NOMO-1 treated with DMSO at 0.1 percent for 48 hours (cell line): ENCODE measurements at regions not wholly inside any gene's neighbourhood (a gene's known extent, or its start where the extent isn't known, plus 50 kb on each side); places are given as distances from the start of the nearest gene placed in this dataset.

Source experiments
- DNase-seq: peaks from one replicate; lab custom pipeline; 2025; ENCODE audit not compliant: unreplicated experiment; lab: John Stamatoyannopoulos, UW

DNA sequence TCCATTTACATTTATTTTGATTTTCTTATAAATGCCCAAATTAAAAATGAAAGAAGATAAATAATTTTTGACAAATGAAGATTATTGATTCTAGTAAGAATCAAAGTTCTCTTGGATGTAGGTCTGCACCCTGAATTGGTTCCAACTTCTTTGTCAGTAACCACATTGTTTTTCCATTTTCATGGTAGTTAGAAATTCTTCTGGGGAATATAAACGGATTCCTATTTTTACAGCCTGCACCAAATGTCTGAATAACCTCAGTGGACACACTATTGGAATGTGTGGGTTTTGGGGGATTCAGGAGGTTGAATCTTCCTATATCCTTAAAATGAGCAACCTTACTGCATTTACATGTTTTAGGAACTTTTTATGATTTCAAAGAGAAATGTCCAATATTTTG lies 1085.3 kb upstream of the MAP3K7 start:
- no peak for DNase-seq

DNA sequence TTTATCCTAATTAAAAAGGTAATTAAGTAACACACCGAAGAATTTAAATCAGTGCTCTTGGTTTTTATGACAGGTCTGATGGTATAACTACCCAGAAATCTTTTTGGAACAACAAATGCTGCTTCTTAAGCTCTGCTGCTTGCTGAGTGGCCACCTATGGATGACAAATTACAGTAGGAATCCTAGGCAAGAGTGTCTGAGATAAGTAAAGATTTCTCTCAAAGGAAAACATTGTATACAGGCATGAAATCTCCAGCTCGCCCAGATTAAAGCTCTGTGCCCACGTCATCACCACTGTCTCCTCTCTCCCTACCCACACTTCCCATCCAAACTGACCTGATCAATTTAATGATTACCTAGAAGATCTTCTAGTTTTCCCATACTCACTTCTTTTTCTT lies 1083.0 kb upstream of the MAP3K7 start:
- DNase-seq, result no peak

DNA sequence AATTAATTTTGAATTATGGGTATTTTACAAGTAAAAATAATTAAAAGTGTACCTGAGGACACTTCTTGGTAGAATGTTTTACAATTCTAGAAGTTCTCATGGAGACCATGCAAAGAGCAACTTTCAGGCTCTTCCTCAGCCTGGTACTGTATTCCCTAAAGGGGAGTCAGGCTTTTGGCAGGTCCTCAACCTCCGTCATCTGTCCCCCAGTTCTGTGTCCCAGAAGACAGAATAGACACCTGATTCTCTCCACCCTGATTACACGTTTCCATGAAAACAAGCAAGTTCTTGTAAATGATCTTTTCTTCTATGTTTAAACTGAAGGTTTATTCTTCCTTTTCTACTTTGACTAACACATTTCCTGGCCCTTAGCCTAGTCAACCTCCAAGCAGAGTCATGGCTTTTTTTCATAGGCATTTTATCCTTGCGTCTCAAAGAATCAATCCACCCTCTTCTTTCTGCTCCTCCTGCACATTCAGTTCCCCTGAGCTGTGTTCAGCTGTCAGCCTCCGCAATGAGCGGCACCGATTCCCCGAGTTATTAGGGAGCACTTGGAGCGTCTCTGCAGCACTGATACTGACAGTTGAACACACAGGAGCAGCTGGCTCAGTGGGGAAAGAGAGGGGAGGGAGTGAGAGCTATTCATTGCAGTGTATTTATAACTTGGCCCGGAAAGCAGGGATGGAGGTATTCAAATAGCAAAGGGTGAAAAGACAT lies 1082.4 kb upstream of the MAP3K7 start:
- DNase-seq, result no peak

DNA sequence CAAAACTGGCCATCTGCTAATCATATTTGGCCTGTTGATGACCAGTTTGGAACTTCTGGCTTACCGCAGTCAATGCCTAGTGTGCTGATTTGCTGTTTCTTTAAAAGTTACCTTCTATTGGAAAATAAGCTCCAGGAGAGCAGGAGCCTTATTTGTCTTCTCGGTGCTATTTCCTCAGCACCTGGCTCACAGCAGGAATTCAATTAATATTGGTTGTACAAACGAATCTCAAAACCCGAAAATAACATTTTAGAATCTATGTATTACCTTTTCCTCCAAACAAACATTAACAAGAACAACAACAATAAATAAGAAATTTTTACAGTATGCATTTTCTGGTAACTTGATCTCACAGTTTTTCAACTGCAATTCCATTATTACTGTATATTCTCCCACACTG lies 1080.7 kb upstream of the MAP3K7 start:
- DNase-seq, result no peak

DNA sequence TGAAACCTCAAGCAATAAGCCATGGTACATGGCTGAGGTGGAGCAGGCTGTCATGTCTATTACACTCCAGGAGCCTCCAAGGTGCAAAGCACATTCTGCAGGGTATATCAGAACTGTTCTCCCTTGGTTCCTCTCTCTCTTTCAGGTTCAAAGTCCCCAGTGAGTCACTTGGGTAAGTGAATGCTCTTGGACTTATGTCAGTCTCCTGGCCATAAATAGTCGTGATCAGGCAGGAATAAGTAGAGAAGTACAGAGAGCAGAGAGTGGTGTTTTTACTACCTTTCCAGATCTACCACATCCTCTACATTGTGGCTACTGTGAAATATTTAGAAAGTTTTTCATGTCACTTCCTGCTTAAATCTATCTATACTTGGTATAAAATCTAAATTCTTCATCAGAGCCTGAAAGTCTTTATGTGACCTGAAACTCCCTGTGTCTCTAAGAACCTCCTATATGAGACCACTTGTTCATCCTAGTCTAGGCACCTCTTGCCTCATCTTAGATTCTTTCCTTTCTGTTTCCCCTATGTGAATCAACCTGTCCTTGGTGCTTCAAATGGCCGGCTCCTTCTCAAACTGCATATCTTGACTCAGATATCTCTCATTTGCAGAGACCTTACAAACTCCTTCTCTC lies 1077.6 kb upstream of the MAP3K7 start:
- DNase-seq, result peak; percentile 19

DNA sequence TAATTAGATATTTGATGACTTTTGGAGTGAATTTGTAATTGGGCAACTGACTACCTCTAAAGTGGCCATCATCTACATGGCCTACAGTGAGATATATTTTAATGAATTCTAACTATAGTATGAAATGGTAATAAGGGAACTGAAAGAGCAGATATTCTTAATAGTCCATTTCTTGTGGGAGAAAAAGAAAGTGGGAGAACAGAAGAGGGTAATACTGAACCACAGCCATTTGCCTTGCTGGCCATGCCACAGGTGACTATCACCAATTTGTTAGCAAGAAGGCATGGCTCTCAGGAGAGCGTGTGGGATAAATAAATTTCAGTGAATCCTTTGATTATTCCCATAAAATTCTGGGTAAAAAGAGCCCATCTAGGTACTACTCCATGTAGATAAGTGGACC lies 1074.0 kb upstream of the MAP3K7 start:
- DNase-seq, result no peak

DNA sequence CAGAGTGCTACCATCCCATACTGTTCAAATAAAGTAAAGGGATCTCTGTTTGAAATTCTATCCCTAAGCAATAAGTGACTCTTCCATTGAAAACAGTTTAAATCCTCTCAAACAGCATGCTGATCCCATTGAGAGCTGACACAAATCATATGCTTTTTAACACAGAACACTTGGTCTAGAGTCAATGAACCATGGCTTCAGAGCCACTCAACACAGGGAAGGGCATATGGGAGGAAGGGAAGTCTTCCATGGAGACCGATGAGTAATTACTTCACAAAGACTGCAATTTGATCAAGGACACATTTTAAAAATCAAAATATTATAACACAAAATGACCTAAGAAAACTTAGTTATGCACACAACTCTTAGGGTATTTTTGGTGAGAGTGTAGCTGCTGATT lies 1073.0 kb upstream of the MAP3K7 start:
- DNase-seq, result no peak

DNA sequence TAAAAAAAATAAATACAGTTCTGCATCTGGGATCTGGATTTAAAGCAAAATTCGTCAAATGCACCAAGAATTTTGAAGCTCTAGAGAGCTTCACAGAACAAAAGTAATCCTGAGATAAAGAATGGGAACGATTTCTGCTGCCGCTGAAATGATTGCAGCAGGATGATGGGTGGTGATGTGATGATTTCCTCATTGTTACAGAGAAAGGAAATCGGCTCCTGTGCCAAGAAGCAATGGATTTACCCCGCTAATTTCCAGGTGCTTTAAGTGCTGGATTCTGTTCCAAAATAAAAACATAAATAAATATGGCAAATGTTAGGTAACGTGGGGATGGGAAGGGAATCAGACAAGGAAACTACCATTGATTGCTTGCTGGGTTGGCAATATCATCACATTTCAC lies 1067.9 kb upstream of the MAP3K7 start:
- DNase-seq, result no peak

DNA sequence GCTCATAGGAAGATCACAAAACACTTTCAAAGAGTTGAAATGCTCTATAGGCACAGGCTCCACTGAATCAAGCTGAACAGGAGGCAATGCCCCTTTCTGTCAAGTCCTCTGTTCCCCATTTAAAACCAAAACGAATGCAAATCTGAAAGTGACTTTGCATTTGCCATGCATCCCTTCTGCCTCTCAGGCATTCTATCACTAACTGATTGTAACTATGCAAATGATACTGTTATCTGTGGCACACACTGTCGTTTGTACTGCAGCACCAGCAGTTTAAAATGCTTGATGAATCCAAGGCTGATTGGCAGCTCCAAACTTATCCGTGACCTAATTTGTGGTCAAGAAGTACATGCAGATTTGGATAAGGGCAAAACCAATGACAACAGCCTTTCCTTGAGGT lies 1067.5 kb upstream of the MAP3K7 start:
- no peak for DNase-seq

DNA sequence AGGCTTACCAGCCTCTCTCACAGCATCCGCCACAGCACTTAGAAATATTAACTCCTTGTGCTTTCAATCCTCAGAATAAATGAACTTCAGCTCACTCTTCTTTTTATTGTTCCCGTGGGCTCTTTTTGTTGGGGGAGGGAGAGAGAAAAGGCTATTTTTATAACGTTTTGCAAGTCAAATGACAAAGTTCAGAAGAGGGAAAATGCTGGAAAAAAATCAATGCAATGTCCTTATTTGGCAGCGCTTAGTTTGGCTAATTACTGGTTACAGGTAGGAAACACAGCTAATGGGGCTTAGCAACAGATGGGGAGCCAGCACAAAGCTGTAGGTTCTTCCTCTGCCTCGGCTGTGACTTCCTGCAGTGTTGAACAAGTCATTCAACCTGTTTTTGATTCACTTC lies 1067.0 kb upstream of the MAP3K7 start:
- no peak for DNase-seq

DNA sequence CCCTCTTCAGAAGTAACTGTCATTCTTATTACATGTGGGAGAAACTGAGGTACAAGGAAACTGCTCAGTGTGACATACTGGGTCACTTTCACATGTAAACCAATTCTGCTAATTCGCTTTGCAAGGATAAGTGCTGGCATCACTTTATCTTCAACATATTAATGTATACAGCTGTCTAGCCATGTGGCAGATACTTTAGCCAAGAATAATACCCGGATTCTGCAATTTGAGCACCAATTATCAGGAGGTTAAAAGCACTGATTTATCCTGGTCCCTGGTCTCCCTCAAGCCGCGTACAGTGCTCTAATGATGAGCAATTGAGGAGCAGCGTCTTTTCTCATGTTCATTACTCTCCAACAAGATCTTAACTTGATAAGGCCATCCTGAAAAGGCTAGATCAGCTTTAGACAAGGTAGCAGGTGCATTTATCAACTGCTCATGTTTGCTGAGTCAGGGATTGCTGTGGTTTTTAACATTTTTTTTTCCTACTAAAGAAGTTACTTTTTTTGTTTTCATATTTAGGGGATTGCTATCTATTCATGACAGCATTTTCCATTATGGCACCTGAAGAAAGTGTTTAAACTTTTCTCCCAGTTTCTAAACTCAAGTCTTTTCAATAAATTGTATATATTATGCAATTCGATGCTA lies 1066.3 kb upstream of the MAP3K7 start:
- DNase-seq, result no peak

DNA sequence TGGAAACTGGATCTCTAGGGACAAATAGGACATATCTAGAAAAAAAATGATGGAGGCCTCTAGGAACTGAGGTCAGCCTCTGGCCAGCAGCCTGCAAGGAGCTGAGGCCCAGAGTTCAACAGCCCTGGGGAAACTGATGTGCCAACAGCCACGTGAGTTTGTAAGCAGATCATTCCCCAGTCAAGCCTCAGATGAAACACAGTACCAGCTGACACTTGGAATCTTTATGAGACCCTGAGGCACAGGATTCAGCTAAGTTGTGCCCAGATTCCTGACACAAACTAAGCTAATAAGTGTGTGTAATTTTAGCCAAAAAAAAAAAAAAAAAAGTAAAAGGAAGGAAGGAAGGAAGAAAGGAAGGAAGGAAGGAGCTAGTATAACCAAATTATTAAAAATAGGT lies 1059.8 kb upstream of the MAP3K7 start:
- no peak for DNase-seq

DNA sequence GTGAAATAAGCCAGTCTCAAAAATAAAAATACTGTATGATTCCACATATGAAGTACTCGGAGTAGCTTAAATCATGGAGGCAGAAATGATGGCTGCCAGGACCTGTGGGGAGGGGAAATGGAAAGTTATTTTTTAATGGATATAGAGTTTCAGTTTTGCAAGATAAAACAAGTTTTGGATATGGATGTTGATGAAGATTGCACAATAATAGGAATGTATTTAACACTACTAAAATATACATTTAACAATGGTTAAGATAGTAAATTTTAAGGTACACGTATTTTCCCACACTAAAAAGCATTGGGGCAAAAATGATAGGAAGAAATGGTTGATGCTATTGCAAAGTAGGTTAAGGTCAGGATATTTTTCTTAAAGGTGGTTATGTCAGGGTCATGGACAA lies 1058.9 kb upstream of the MAP3K7 start:
- DNase-seq, result no peak

DNA sequence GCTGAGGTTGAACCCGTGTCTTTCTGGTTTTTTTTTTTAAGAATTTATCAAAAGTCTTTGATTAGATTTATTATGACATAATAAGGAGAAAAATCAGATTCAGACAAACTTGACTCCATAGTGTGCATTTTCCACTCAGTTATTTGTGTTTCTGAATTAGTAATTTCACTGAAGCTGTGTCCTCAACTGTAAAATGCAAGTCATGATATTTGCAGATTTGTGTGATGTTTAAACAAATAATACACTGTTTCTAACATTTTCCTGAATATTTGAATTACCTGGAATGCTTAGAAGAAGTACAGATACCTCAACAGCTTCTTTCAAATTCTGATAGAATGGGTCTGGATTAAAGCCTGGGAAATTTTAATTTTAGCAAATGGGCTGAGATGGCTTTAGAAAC lies 1050.3 kb upstream of the MAP3K7 start:
- no peak for DNase-seq

DNA sequence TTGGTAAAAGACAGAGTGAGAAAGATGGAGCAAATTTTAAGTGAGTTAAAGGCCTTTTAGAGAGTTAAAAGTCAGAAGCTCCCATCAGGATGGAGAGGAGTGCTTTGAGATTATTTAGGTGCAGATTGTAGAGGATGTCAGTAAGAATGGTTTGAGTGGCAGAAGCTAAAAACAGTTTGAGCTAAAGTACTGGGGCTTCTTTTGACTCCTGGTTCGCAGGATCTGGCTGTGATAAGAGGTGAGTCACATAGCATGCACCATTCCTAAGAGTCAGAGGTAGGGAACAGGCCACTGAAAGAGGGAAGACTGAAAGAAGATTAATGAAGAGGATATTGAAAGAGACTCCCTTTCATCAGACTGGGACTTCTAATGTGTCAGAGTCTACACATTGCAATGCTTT lies 1047.9 kb upstream of the MAP3K7 start:
- DNase-seq, result no peak

DNA sequence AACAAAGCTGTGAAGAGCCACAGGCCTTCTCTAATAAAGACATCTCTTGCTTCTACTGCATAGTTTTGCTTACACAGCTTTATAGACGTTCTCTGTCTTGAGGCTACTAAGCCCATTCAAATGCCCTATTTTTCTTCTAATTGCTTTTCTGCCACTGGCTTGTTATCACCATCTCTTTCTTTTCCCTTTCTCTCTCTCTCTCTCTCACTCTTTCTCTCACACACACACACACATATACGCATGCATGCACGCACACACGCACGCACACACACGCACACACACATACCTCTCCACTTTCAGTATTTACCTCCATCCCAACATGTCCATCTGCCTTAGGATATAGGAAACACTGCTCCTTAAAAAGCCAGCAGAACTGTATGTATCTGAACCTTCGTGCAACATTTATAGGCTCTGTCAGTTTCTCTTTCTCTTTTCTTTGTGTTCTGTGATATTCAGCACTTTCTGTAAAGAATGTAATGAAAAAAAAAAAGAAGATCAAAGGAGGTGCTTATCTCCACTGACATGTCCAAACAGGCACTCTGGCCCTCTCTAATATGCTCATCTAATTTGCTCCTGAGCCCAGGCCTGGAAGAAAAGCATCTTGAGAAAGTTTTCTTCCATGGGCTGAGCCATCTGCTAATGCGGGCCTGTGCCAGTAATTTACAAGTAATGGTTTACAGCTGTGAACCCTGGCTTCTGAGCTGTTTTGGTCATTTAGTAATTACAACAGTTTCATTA lies 1046.7 kb upstream of the MAP3K7 start:
- no peak for DNase-seq

DNA sequence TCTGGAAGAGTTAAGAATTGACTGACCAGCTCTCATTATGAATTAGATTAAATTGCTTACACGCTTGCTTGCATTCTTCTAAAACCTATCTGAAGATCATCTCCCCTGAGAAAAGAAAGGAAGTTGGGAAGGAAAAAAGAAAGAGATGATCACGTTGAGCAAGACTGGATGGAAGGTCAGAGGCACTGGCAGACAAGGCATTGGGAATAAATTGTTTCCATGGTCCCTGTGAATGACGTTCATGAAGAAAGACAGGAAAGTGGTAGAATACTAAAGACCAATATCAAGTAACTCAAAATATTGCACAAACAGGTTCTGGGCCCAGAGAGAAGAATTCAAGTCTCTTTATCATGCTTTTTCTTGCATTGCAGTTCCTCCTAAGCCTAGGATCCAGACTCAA lies 1045.4 kb upstream of the MAP3K7 start:
- DNase-seq, result no peak

DNA sequence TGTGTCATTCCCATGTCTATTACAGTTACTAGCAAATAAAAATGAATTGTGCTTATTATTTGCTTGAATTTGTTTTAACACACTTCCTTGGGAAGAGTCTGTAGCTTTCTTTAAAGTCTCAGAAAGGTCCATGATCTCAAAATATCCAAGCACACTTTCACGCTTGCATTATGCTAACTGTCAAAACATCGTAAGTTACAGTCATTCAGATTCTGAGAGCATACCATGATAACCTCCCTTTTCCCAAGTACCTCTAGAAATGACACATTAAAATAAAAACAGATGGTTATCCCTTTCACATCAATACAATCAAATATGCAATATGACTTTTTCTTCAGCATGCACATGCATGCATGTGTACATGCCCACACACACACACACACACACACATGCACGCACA lies 1044.4 kb upstream of the MAP3K7 start:
- no peak for DNase-seq

DNA sequence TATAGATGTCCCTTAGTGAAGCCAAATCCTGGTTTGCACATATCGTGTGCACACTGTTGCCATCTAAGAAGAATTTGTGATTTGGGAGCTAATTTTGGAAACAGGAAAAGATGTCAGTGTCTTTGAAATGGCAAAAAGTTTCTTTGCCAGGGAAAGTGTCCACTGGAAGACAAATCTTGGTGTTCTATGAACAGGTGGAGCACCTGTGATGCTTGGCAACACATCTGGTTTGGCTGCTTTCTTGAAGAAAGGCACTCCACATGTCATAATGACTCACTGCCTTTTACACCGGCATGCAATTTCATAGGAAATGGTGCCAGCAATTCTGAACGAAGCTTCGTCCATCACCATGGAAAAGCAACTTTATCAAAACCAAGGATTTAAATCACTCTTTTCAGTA lies 1040.0 kb upstream of the MAP3K7 start:
- no peak for DNase-seq

DNA sequence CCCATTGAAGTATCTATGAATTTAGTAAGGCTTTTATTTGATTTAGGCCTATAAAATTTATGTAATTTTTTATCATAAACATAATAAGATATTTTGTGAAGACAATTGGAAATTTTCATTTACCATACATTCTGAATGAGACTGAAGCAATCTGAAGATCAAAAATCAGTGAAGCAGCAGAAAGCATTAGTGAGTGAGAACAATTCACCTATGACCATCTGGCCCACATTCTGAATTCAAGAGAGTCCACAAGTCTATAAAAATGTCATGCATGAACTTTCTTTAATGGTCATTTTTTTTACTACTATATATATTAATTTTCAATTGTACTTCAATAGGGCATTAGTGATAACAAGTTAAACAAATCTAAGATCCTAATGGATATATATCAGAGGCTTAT lies 1026.6 kb upstream of the MAP3K7 start:
- DNase-seq, result no peak

DNA sequence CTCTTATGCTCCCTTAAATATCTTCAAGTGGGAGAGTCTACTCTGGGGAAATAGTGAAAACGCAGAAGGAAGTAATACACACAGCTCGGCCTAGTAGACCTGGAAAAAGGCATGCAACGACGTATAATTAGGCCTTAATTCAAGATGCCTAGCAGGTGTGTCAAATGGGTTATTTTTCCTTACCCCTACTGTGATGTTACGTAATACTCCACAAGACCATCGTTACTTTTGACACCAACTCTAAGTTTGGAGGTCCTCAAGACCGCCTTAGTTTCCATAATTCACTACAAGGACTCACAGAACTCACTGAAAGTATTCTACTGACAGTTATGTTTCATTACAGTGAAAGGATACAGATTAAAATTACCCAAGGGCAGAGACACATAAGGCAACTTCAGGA lies 1024.3 kb upstream of the MAP3K7 start:
- DNase-seq, result no peak

DNA sequence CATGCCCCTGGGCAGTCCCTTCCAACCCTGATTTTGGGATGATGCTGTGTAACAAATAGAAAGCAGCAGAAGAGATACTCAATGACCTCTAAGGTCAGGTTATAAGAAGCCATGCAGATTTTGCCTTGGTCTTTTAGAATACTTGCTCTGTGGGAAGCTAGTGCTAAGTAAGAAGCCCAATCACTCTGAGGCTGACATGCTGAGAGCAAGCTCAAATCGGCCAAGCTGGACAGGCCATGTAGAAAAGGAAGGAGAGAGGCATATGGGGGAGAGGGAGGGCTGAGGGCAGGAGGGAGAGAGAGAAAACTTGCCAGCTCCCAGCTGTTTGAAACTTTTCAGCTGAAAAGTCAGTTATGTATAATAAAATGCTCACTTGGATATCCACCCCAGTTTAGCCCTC lies 1021.6 kb upstream of the MAP3K7 start:
- DNase-seq, result no peak
